GM19467 (cell line): ENCODE measurements at regions not wholly inside any gene's neighbourhood (a gene's known extent, or its start where the extent isn't known, plus 50 kb on each side); places are given as distances from the start of the nearest gene placed in this dataset.
"Not testable (repeated sequence)": the region's sequence is repeated elsewhere in the genome, so short reads cannot be mapped to it uniquely, and the experiment has no call there.

Experiments used
- ATAC-seq: cut with Tn5 transposase; IDR thresholded peaks from one replicate; pipeline ENCODE4 v1.9.1; 2021; ENCODE audit warnings: mild to moderate bottlenecking, moderate library complexity; ENCODE audit not compliant: unreplicated experiment

DNA sequence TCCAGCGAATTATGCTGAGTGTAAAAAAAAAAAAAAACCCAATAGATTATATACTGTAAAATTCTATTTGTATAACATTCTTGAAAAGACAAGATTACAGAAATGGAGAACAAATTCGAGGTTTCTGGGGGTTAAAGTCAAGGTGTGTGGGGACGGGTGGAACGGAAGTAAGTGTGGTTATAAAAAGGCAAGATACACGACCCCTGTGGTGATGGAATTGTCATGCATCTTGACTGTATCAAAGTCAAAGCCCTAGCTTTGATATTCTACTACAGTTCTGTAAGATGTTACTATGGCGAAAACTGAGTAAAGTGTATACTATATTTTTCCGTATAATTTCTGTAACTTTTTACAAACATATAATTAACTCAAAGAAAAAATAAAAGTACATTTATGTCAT lies 718.2 kb upstream of the PCDH15 start:
- no peak for ATAC-seq

DNA sequence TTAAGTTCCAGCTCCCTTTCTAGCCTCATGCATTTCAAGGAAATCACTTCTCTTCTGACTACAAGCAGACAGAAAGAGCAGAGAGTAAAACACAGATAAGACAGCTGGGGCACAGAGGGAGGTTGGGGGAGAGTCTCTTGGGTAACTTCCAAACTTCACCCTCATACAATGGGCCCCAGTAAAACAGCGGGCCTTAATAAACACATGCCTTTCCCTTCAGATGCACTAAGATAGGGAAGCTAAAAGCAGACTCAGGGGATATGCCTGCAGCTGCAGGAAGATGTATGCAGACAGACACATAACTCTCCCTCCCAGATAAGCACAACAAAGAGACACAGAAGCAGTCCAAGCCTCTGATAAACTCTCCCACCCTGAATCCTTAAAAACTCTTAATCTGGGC lies 717.4 kb upstream of the PCDH15 start:
- ATAC-seq = not testable (repeated sequence)

DNA sequence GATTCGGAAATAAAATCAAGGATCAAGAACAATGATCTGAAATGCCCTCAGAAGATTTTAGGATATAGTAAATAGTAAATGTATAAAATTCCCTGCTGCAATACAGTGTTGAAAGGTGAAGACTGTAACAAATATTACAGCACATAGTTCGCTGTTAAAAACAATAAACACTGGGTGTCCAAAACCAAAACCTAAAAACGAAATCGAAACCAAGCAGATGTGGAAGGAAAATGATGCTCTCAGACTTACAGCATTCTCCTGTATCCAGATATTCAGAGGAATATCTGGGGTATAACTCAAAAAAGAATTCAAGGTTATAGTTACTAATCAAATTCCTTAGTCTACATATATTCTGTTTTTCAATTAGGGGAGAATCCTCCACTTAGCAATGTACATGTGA lies 708.1 kb upstream of the PCDH15 start:
- ATAC-seq = no peak

DNA sequence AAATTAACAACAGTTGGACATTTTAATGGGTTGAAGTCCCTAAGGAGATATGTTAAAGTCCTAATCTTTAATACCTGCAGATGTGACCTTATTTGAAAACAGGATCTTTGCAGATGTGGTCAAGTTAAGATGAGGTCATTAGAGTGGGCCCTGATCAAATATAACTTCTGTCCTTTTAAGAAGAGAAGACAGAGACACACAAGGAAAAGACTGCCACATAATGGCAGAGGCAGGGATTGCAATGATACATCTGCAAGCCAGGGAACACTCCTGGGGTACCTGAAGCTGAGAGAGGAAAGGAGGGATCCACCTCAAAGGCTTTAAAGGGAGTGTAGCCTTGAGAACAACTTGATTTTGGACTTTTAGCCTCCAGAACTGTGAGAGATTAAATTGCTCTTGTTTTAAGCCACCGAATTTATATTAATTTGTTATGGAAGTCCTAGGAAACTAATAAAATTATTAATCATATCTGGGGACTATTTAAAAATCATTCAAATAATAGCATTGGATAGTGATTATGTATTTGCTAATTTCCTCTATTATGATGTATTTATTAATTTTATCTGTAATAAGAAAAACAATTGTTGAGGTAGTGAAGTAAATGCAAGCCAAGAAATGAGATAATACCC lies 700.0 kb upstream of the PCDH15 start:
- ATAC-seq = peak; percentile 58

DNA sequence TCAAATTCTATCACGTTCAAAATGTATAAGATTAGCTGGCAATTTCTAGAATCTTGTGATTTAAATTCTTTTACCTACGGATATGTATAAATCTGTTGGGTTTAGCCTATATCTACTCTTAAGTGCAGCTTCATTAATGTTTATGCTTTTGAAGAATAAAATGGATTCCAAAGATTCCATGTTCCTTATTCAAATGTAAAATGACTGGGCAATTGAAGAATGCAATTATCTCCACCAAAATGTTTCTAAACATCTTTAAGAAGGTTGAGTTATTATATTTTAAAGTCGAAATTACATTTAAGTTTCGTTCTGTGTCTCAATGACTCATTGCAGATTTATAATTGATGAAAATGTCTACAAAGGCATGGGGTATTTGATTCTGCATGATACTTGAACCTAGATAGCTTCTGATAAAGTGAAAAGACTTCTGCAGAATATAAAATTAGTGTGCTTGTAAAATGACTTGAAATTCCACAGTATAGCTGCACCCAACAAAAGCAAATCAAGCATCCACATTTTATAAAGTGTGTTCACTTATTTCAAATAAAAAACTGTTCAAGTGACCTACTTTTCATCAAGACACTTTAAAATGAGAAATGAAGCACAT lies 697.0 kb upstream of the PCDH15 start:
- ATAC-seq = no peak

DNA sequence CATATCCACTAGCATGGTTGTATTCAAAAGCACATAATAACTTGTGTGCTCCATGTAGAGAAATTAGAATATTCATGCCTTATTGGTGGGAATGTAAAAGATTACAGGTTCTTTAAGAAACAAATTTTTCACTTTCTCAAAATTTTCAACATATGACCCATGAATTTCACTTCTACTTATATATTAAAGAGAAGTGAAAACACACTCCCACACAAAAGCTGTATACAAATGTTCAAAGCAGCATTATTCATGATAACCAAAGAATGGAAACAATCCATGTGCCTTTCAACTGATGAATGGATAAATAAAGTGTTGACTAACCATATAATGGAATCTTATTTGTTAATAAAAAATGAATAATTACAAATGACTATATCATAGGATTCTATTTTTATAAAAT lies 694.5 kb upstream of the PCDH15 start:
- no peak for ATAC-seq

DNA sequence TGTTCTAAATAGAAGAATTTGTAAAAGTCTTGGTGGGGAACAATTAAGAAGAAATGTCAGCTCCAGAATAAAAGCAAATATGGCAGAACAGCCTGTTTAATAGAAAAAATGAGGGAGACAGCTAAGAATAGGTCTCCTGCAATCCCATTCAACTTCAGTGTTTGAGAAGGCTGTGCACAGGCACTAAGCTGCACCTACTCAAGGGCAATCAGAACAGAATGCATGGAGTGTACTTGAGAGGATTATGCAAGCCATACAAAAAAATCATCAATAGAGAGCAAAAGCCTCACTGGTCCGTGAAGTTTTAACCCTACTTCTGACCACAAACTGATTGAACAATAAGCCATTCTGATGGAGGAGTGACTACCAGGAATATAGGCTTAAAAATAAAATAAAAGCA lies 690.7 kb upstream of the PCDH15 start:
- no peak for ATAC-seq

DNA sequence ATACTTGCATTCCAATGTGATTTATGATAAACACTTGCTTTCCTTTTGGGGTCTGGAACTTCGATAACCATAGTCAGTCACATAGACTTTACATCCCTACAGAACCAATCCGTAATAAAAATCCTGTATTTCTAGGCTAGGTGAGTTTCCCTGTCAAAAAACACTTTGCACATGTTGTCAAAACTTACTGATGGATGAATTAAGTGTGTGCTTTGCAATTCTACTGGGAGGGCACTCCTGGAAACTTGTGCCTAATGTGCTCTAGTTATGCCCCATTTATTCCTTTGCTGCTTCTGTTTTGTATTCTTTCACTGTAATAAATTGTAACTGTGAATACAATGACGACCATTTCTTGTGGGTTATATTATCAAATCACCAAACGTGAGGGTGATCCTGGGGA lies 684.8 kb upstream of the PCDH15 start:
- ATAC-seq = no peak

DNA sequence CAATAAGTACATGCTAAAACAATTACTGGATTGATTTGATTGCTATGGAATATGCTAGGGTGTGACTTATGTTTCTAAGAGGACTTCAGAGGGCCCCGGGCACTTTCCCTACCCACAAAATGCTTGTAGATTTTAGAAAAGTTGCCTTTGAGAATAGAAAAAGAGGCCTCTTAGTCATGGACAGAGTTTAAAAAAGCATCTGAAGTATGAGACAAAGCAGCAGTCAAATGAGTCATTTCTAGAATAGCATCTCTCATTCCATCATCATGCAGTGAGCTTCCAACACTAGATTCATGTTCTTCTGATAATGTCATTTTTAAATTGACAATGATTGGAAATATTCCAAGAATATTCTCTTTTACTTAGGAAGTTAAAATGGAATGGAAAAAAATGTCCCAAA lies 675.1 kb upstream of the PCDH15 start:
- ATAC-seq = no peak

DNA sequence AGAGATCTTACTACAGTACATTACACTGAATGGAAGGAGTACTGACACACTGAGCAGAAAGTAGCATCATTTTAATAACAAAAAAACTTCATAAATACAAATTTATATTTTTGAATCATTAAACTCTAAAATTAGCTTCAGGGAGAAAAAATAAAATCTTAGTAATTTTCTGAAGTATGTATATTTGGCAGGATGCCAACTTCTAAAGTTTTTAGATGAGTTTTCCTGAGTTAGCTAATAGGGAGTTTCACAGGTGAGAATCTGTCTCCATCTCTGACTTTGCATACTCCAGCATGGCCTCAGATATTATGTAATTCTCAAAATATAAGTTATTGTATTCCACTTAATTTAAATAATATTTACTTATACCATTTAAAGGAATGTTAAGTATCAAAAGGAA lies 673.2 kb upstream of the PCDH15 start:
- ATAC-seq = no peak

DNA sequence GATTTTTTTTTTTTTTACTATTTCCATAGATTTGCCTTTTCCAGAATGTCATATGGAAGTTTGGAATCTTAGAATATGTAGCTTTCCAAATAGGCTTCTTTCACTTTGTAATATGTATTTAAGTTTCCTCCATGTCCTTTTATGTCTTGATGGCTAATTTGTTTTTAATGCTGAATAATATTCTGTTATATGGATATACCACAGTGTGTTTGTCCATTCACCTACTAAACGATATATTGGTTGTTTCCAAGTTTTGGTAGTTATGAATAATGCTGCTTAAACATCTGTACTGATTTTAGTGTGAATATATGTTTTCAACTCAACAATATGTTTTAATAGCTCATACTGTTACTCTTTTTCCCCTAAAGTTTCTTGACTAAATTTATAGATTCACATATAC lies 669.8 kb upstream of the PCDH15 start:
- ATAC-seq = no peak

DNA sequence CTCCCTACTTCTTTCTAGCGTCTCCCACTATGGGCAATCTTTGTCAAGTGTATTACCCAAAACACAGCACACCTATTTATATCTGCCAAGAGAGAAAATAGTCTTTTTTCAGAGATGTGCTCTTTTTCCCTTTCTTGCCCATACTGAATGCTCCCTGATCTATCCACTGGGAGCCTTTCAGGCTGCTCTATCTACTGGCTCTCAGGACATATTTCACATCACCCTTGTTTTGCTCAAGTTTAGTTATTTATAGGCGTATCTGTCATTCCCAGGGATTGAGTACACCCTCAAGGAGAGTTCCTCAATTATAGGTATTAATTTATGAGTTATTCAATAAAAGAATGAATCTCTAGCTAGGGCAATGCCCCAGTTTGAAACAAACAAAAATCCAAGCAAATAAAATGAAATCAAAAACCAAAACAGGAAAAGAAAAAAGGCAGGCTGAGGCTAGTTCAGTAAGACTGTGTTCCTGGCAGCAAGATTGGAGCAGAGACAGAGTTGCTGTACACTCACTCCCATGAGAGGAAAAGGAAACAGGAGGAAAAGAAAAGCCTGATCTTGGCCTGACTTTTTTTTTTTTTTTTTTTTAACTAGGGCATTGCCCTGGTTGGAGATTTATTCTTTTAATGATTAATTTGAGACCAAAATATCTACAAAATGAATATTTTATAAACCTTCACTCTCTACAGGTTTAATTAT lies 665.9 kb upstream of the PCDH15 start:
- ATAC-seq = no peak

DNA sequence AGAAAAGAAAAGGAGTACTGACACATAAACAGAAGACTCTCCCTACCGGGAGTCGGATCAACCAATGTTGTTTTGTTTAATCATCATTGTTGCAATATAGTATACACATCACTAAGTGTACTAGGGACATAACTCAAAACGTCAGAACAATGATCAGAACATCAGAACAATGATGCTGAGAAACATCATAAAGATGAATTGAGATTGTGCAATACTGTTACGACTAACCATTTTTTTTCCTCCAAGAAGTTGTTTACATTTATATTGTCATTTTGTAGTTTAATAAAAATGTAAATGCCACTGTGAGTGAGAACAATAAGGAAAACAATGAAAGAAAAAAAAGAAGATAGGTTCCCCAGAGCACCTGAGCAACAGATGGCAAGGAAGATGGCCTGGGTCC lies 663.1 kb upstream of the PCDH15 start:
- ATAC-seq = no peak

DNA sequence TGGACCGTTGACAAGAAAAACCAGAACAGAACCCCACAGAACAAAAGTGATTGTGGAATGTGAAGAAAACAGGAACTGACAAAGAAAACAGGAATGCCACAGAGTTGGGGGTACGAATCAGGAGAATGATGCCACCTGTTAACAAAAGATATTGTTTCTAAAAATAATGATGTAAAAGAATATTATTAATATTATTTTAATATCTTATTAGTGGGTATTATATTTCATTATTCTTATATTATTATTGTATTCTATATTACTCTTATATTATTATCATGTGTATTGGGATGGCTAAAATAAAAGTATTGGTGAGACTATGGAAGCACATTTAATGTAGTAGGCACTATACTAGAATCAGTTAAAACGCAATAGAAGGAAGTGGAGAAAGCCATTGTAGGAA lies 659.0 kb upstream of the PCDH15 start:
- no peak for ATAC-seq

DNA sequence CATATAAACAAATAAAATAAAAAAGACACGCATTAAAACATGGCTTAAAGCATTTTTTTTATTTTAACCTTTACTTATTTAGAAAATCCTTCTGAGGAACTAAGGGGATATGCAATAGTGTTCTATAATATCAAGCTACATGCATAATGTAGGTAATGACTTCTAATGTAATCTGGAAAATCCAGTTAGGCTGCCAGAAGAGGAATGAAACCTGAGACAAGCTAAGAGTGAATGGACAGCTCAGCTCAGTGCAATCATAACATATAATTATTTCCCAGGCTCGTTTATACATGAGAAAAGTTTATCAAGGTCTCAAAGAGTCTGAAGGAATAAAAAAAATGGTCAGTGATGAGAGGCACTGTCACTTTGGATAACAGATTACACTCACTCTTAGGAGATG lies 649.0 kb upstream of the PCDH15 start:
- no peak for ATAC-seq

DNA sequence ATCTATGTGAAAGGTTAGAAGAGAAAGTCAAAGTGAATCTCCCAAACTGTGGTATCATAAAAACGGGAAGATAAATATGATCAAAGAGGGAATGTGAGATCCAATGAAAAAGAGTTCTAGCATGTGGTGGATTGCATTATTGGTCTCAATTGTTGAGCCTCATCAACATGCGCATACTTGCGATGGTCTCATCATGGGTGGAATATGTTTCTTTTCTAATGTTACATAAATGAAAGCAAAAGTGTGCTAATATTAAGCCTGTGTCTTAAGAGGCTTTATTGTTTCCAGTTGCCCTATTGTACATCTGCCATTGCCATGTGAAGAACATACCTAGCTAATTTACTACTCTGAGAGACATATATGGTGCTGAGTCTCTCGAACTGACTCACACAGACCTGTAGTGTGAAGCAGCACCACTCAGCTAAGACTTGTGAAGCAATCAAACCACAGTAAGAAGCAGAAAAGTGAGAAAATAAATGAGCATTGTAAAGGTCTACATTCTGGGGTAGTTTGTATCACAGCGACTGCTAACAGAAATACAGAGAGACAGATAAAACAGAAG lies 645.5 kb upstream of the PCDH15 start:
- no peak for ATAC-seq

DNA sequence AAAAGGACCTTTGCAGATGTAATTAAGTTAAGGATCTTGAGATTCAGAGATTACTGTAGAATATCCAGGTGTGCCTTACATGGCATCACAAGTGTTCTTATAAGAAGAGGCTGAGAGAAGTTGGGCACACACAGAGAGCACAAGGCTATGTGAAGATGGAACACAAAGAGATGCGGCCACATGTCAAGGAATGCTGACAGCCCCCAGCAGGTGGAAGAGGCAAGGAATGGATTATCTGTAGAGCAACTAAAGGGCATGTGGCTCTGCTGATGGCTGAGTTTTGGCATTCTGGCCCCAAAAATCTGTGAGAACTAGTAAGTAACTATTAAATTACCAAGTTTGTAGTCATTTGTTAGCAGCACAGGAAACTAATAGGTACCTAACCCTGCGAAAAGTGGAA lies 640.7 kb upstream of the PCDH15 start:
- no peak for ATAC-seq

DNA sequence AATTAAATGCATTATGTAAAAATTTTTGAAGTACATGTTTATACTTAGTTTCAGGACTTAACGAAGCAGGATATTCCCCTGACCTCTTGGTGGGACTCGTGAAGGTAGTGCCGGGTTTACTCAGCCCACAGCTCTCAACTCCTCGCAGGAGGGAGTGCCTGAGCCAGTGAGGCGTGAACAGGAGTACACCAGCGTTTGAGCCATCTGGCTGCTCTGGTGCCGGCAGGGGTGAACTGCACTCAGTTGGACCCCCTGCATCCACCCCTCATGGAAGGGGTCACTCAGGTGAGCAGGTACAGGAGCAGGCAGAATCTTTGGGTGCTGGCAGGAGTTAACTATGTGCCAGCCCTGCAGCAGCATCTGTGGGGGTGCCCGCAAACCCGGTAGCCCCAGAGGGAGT lies 625.1 kb upstream of the PCDH15 start:
- no peak for ATAC-seq

DNA sequence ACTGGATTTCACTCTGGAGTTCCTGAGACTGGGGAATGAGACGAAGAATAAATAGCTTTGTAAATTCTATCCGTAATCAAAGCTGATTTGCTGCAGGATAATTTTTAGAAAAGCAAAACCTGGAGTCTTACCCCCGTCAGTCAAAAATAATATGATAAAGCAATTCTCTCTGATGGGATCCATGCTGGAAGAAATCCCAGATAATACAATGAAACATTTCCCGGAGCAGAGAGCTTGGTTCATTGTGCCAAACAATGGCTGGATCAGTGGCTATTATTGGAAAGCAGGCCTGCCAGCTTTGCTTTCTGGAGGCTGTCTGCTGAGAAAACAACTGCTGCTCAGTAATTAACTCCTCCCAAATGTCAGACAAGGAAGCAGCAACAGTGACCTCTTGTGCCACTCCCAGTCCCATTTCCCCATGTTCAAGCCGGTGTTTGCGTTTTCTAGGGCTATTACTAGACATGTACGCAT lies 609.4 kb upstream of the PCDH15 start:
- no peak for ATAC-seq

DNA sequence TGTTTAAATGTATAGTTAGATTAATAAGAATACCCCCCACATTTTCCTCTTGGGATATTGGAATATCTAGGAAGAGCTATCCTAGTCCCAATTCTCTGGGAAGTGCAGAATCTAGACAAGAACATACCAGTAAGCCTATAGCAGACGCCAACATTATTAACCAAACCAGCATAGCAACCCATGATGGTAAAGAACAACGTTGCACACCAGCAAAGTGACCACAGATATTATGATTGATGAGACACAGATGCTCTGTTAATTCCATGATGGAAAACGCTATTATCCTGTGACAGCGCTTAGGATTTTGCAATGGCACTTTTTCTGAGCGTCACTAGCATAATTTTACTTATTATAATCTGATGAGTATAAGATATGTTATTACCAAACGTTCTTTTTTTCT lies 603.1 kb upstream of the PCDH15 start:
- no peak for ATAC-seq

DNA sequence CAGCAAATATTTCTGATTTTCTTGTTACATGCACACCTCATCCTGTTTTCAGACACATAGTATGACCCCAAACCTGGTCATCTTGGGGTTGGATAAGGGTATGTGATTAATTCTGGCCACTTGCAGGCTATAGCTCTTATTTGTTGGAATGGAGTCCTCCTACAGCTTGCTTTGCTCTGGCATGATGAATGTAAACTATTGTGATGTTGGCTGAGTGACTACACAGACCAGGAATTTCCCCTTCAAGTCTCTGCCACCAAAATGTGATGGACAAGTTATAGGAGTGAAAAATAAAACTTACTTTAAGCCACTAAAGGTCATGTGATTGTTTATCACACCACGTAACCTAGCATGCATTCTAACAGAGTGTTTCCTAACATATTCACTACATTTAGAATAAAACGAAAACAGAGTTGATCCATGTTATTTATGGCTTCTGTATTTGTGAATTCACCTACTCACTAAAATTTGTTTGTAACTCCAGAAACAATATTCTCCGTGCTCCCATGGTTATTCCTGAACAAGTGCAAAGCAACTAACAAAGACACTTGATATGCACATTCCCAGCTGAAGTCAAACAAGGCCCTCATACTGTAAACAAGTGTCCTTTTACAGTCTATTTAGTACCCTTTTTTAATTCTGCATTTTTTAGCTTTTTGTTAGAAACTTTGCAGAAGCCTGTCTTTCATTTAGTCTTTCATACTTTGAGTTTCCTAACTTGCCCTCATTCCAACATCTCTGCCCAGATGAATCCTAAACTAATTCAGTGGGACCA lies 599.2 kb upstream of the PCDH15 start:
- no peak for ATAC-seq
